Colonic mucosa (tissue), 4 donors: ENCODE measurements at regions not wholly inside any gene's neighbourhood (a gene's known extent, or its start where the extent isn't known, plus 50 kb on each side); places are given as distances from the start of the nearest gene placed in this dataset.
A peak's percentile ranks its signal among the peaks of the same experiment; 100 is the strongest.

Source experiments
- DNase-seq: peaks from one replicate; pipeline ENCODE4 v3.0.0-alpha.2; 2020
- H3K27ac ChIP-seq: fragments of 200-600 bp; one replicate; pipeline ENCODE4 v1.8.0; 2021
- H3K27me3 ChIP-seq: fragments of 200-600 bp; one replicate; pipeline ENCODE4 v1.8.0; 2021
- H3K36me3 ChIP-seq: fragments of 200-600 bp; one replicate; pipeline ENCODE4 v1.8.0; 2021
- H3K4me1 ChIP-seq: fragments of 200-600 bp; one replicate; pipeline ENCODE4 v1.8.0; 2021; ENCODE audit warnings: mild to moderate bottlenecking
- H3K4me3 ChIP-seq: fragments of 200-600 bp; one replicate; pipeline ENCODE4 v1.8.0; 2021
- H3K9ac ChIP-seq, 2 donors: one replicate each; pipeline ENCODE4 v1.7.0; 2013; ENCODE audit warnings: control low read depth in 2 of 2, low read depth in 2 of 2, low read length in 2 of 2
- H3K9me3 ChIP-seq: fragments of 200-600 bp; one replicate; pipeline ENCODE4 v1.8.0; 2021
- CTCF ChIP-seq: fragments of 200-600 bp; IDR thresholded peaks from one replicate; pipeline ENCODE4 v1.8.0; 2022; ENCODE audit warnings: antibody characterized with exemption, mild to moderate bottlenecking
- intact Hi-C: fragments of 100-400 bp; cut with DNase I; formaldehyde crosslinking; loops from one replicate; pipeline ENCODE4 v1.14.1; 2022
- donor health status: healthy.
- donor health status: DM: no; HTN: no; CAD: no.
- donor health status: DM: no; HTN: no; CAD: no.

GRCh38 chr6:106880952-106881351 is 93.6 kb downstream of the CD24 start:
- Histone ChIP-seq H3K9ac (no peak overlapping the region), H3K27me3 (no peaks in the 10 kb centered on the region), H3K27ac (no peak overlapping the region), H3K36me3 (no peaks in the 10 kb centered on the region), H3K9me3 (no peaks in the 10 kb centered on the region), H3K4me1 (no peaks in the 10 kb centered on the region), H3K4me3 (no peak overlapping the region)
- intact Hi-C loops = no loop called here
- no peak for TF ChIP-seq CTCF
- DNase-seq = no peak

- Histone ChIP-seq H3K27ac (no peak overlapping the region), H3K27me3 (no peaks in the 10 kb centered on the region), H3K4me3 (no peak overlapping the region), H3K9ac (no peak overlapping the region), H3K36me3 (no peaks in the 10 kb centered on the region), H3K4me1 (no peaks in the 10 kb centered on the region), H3K9me3 (no peaks in the 10 kb centered on the region)
- TF ChIP-seq CTCF = no peak
- DNase-seq = no peak
- intact Hi-C loops = no loop called here
Observed at GRCh38 chr6:106875782-106876321, 98.7 kb downstream of the CD24 start.

GRCh38 chr6:106874481-106874880 is 100.0 kb downstream of the CD24 start:
- Histone ChIP-seq H3K27me3 (no peaks in the 10 kb centered on the region), H3K9me3 (no peaks in the 10 kb centered on the region), H3K27ac (peak overlapping the region; percentile 20), H3K4me3 (no peak overlapping the region), H3K4me1 (no peaks in the 10 kb centered on the region), H3K36me3 (no peaks in the 10 kb centered on the region), H3K9ac (no peak overlapping the region)
- TF ChIP-seq CTCF = no peak
- DNase-seq = no peak
- intact Hi-C loops = no loop called here

GRCh38 chr6:106872049-106872448 is 102.5 kb downstream of the CD24 start:
- Histone ChIP-seq H3K4me1 (no peaks in the 10 kb centered on the region), H3K27me3 (no peaks in the 10 kb centered on the region), H3K36me3 (no peaks in the 10 kb centered on the region), H3K27ac (no peak overlapping the region), H3K9ac (no peak overlapping the region), H3K9me3 (no peaks in the 10 kb centered on the region), H3K4me3 (no peak overlapping the region)
- no peak for DNase-seq
- intact Hi-C loops = no loop called here
- no peak for TF ChIP-seq CTCF

- TF ChIP-seq CTCF = no peak
- no peaks in the 10 kb centered on the region for H3K27me3 ChIP-seq
- H3K4me1 ChIP-seq = no peaks in the 10 kb centered on the region
- no peaks in the 10 kb centered on the region for H3K36me3 ChIP-seq
- no peak overlapping the region for H3K4me3 ChIP-seq
- intact Hi-C loops = no loop called here
- no peak for DNase-seq
- H3K9me3 ChIP-seq = no peaks in the 10 kb centered on the region
- no peak overlapping the region for H3K27ac ChIP-seq
- H3K9ac ChIP-seq = no peak overlapping the region
Observed at GRCh38 chr6:106870824-106871717, 103.5 kb downstream of the CD24 start.
